Right renal cortex interstitium (tissue), 3 donors: ENCODE measurements at regions not wholly inside any gene's neighbourhood (a gene's known extent, or its start where the extent isn't known, plus 50 kb on each side); places are given as distances from the start of the nearest gene placed in this dataset.
"Not testable (repeated sequence)": the region's sequence is repeated elsewhere in the genome, so short reads cannot be mapped to it uniquely, and the experiment has no call there.

Source experiments
- DNase-seq, 3 donors: peaks; one replicate each; pipeline ENCODE4 v3.0.0-alpha.2; 2013; ENCODE audit warnings: low read depth in 3 of 3, low spot score in 2 of 3

- no peak for DNase-seq
Observed at GRCh38 chr7:87007038-87007437, 52.4 kb downstream of the ELAPOR2 start.

GRCh38 chr7:87004956-87005355, 54.5 kb downstream of the ELAPOR2 start:
- no peak for DNase-seq

- DNase-seq: no peak
Observed at GRCh38 chr7:87003872-87004798, 55.3 kb downstream of the ELAPOR2 start.

- DNase-seq: no peak
Observed at GRCh38 chr7:87001214-87001613, 58.2 kb downstream of the ELAPOR2 start.

DNA sequence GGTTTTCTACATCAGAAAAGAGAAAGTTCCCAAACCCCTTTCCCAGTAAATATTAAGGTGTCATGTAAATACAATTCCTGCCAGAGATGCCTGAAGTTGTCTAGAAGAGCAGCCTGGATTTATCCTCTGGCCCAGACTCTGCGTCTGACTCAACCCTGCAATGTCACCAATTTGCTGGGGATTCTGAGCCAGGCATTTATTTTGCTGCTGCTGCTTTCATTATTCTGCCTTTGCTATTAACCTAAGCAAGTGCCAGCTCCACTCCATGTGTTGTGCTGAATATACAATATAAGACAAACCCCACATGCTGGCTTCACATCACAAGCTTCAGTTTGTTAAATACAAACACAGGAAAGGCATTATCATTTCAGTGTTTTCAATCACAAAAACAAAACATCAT, 59.1 kb downstream of the ELAPOR2 start:
- DNase-seq: no peak

GRCh38 chr7:86999750-87000149, 59.7 kb downstream of the ELAPOR2 start:
- no peak for DNase-seq

GRCh38 chr7:86995814-86996213, 63.6 kb downstream of the ELAPOR2 start:
- no peak for DNase-seq

GRCh38 chr7:86995052-86995725, 64.3 kb downstream of the ELAPOR2 start:
- no peak for DNase-seq

GRCh38 chr7:86991771-86992191, 67.7 kb downstream of the ELAPOR2 start:
- no peak for DNase-seq

GRCh38 chr7:86991093-86991769, 68.2 kb downstream of the ELAPOR2 start:
- DNase-seq: no peak

DNA sequence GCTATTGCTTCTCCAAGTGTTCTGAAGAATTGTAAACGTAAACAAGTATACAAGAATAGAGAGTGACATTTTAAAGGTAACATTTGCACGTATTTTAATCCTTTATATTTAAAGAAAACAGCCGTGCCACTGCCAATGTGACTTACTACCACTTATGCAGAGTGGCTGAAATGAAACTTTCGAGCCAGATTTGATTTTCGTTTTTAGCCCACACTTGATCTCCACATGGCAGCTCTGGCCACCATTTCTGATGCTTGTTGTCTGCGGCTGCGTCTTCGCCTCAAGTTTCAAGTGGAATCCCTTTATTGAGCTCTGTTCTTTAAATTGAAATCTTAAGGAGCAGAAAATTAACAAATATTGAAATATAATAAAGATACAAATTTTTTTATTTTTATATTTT, 70.0 kb downstream of the ELAPOR2 start:
- DNase-seq: no peak

GRCh38 chr7:86987834-86988233, 71.6 kb downstream of the ELAPOR2 start:
- DNase-seq: not testable (repeated sequence)

DNA sequence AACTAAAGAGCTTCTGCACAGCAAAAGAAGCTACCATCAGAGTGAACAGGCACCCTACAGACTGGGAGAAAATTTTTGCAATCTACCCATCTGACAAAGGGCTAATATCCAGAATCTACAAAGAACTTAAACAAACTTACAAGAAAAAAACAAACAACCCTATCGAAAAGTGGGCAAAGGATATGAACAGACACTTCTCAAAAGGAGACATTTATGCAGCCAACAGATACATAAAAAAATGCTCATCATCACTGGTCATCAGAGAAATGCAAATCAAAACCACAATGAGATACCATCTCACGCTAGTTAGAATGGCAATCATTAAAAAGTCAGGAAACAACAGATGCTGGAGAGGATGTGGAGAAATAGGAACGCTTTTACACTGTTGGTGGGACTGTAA, 72.1 kb downstream of the ELAPOR2 start:
- DNase-seq: not testable (repeated sequence)

GRCh38 chr7:86985342-86985741, 74.1 kb downstream of the ELAPOR2 start:
- DNase-seq: not testable (repeated sequence)

GRCh38 chr7:86983654-86984053, 75.8 kb downstream of the ELAPOR2 start:
- not testable (repeated sequence) for DNase-seq

GRCh38 chr7:86981937-86982336, 77.5 kb downstream of the ELAPOR2 start:
- DNase-seq: not testable (repeated sequence)

- DNase-seq: no peak
Observed at GRCh38 chr7:86981127-86981526, 78.3 kb downstream of the ELAPOR2 start.

- DNase-seq: no peak
Observed at GRCh38 chr7:86980223-86980622, 79.2 kb downstream of the ELAPOR2 start.

GRCh38 chr7:86978808-86979506, 80.5 kb downstream of the ELAPOR2 start:
- no peak for DNase-seq

- DNase-seq: no peak
Observed at GRCh38 chr7:86976958-86977357, 82.5 kb downstream of the ELAPOR2 start.

DNA sequence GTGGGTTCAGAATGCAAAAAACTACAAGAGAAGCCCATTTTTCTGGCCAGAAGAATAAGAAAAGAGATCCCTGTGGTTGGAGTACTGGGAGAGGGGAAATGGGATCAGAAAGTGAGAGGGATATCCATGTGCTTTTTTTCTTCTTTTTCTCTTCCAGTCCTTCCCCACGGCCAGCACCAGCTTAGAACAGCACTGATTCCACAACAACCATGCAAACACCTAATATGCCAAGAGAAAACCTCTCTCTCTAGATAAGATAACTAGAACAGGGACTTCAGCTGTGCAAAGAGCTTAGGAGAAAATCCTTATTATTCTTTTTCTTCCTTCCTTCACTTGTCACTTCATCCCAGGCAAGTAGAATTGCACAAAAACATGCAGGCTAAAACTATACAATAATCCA, 83.5 kb downstream of the ELAPOR2 start:
- no peak for DNase-seq
